ENCODE measurements at regions not wholly inside any gene's neighbourhood (a gene's known extent, or its start where the extent isn't known, plus 50 kb on each side); places are given as distances from the start of the nearest gene placed in this dataset.

GRCh38 chr3:30353711-30354467, 252.5 kb upstream of the TGFBR2 start:
- H3K4me2 ChIP-seq, result no peak overlapping the region
- no peaks in the 10 kb centered on the region for H3K9me3 Mint-ChIP-seq
- no peaks in the 10 kb centered on the region for H3K27me3 Mint-ChIP-seq (ENCODE audit: insufficient read depth, low read depth, poor library complexity)
- H3K4me1 ChIP-seq (ENCODE audit: insufficient read depth), result no peaks in the 10 kb centered on the region
- no peaks in the 10 kb centered on the region for H3K79me2 ChIP-seq (replicated peaks; ENCODE audit: insufficient read depth)
- no peaks in the 10 kb centered on the region for H3K27me3 ChIP-seq (ENCODE audit: insufficient read depth)
- H3K4me3 ChIP-seq, result no peak overlapping the region
- no peaks in the 10 kb centered on the region for H3F3A ChIP-seq (replicated peaks; ENCODE audit: low read depth)
- ATAC-seq, result no peak
- DNase-seq (ENCODE audit: low spot score), result no peak
- no peak overlapping the region for H3K4me3 Mint-ChIP-seq
- no peaks in the 10 kb centered on the region for H3K36me3 ChIP-seq (ENCODE audit: insufficient read depth)
- H3K36me3 Mint-ChIP-seq (ENCODE audit: low read depth), result no peaks in the 10 kb centered on the region
- no peaks in the 10 kb centered on the region for H4K20me1 ChIP-seq (replicated peaks; ENCODE audit: insufficient read depth)
- H3K4me1 Mint-ChIP-seq, result peaks cover 10% of the 10 kb centered on the region; the same call in 2 of the 3 replicates
- H3K27ac Mint-ChIP-seq, result no peak overlapping the region
- peak overlapping the region; percentile 81; the same call in 1 of the 2 replicates for H2AFZ ChIP-seq
- TF ChIP-seq POLR2AphosphoS5 (IDR thresholded peaks at IDR 0.05; ENCODE audit: low read depth), result no peak
- no peak for TF ChIP-seq ZNF114 (CRISPR knock-in tag; IDR thresholded peaks at IDR 0.05)
- no peak for TF ChIP-seq ZNF462 (CRISPR knock-in tag; IDR thresholded peaks at IDR 0.05)
- TF ChIP-seq CREB1 (CRISPR knock-in tag; IDR thresholded peaks at IDR 0.05; ENCODE audit: low read depth), result no peak
- TF ChIP-seq REST (IDR thresholded peaks at IDR 0.05; ENCODE audit: unreplicated experiment), result no peak
- TF ChIP-seq EZH2phosphoT487 (IDR thresholded peaks at IDR 0.05; ENCODE audit: unreplicated experiment), result no peak
- TF ChIP-seq STAT1 (IDR thresholded peaks at IDR 0.05; ENCODE audit: unreplicated experiment), result no peak
- no peak for TF ChIP-seq ZNF331 (CRISPR knock-in tag; IDR thresholded peaks at IDR 0.05; ENCODE audit: low read depth)
- no peak for TF ChIP-seq NANOG (IDR thresholded peaks at IDR 0.05; ENCODE audit: borderline replicate concordance)
- TF ChIP-seq ETS1 (IDR thresholded peaks at IDR 0.05), result no peak
- TF ChIP-seq JUNB (IDR thresholded peaks at IDR 0.05; ENCODE audit: unreplicated experiment), result no peak
- TF ChIP-seq CTCF (conservative IDR thresholded peaks at IDR 0.05; ENCODE audit: low read depth in 2 of 2), result no peak
- no peak for TF ChIP-seq EZH2 (IDR thresholded peaks at IDR 0.05; ENCODE audit: low read depth, unreplicated experiment)
- no peak overlapping the region for H3K27ac ChIP-seq (ENCODE audit: low read depth)
- no peaks in the 10 kb centered on the region for H3K9me2 ChIP-seq (ENCODE audit: insufficient read depth)

Measured in GM23338 (cell line).